LNCaP clone FGC (cell line): ENCODE measurements at regions not wholly inside any gene's neighbourhood (a gene's known extent, or its start where the extent isn't known, plus 50 kb on each side); places are given as distances from the start of the nearest gene placed in this dataset.

Experiments used
- DNase-seq: peaks from one replicate; pipeline ENCODE4 v3.0.0-alpha.2; 2011; ENCODE audit warnings: low read depth
- H3K4me3 ChIP-seq: 2 replicates; pipeline ENCODE4 v1.5.1; 2011; ENCODE audit warnings: mild to moderate bottlenecking, low read depth, low read length, control low read depth
- CTCF ChIP-seq: IDR thresholded peaks from 2 replicates; pipeline ENCODE4 v1.5.1; 2012; ENCODE audit warnings: mild to moderate bottlenecking; ENCODE audit not compliant: control insufficient read depth, insufficient read depth; ENCODE audit errors: extremely low read depth

- DNase-seq = no peak
- TF ChIP-seq CTCF = no peak
These were observed 247.2 kb upstream of the CCDC196 start for GRCh38 chr14:66238969-66239368.

GRCh38 chr14:66239589-66239988 is 246.6 kb upstream of the CCDC196 start:
- TF ChIP-seq CTCF = no peak
- H3K4me3 ChIP-seq = no peak overlapping the region
- no peak for DNase-seq

More at GRCh38 chr14:66238969-66239368, 247.2 kb upstream of the CCDC196 start:
- H3K4me3 ChIP-seq = no peak overlapping the region

GRCh38 chr14:66240105-66240504 is 246.1 kb upstream of the CCDC196 start:
- TF ChIP-seq CTCF = no peak
- no peak overlapping the region for H3K4me3 ChIP-seq
- no peak for DNase-seq

GRCh38 chr14:66242001-66242400 is 244.2 kb upstream of the CCDC196 start:
- no peak for DNase-seq
- no peak for TF ChIP-seq CTCF
- no peak overlapping the region for H3K4me3 ChIP-seq

GRCh38 chr14:66244834-66245233 is 241.3 kb upstream of the CCDC196 start:
- no peak overlapping the region for H3K4me3 ChIP-seq
- no peak for DNase-seq
- no peak for TF ChIP-seq CTCF

- no peak overlapping the region for H3K4me3 ChIP-seq
- TF ChIP-seq CTCF = no peak
These were observed 238.4 kb upstream of the CCDC196 start for GRCh38 chr14:66247662-66248193.

GRCh38 chr14:66248256-66248655 is 237.9 kb upstream of the CCDC196 start:
- TF ChIP-seq CTCF = no peak
- DNase-seq = no peak
- H3K4me3 ChIP-seq = no peak overlapping the region

More at GRCh38 chr14:66247662-66248193, 238.4 kb upstream of the CCDC196 start:
- no peak for DNase-seq
